Gastrocnemius medialis (tissue), 4 donors: ENCODE measurements at regions not wholly inside any gene's neighbourhood (a gene's known extent, or its start where the extent isn't known, plus 50 kb on each side); places are given as distances from the start of the nearest gene placed in this dataset.

Experiments used
- CTCF ChIP-seq, 5 experiments: fragments of 450-650 bp in 3 of 5; fragments of 200-600 bp in 2 of 5; sonication (generic) in 2 of 5; IDR thresholded peaks in 4 of 5; conservative IDR thresholded peaks in 1 of 5; 1 replicate in 4 of 5; 2 replicates in 1 of 5; pipeline ENCODE4 v1.5.1; 2016 to 2019; ENCODE audit warnings: antibody characterized with exemption in 5 of 5, mild to moderate bottlenecking in 3 of 5, moderate library complexity in 3 of 5
- POLR2A ChIP-seq, 2 donors: fragments of 450-650 bp; IDR thresholded peaks; one replicate each; pipeline ENCODE4 v1.6.1; 2017; ENCODE audit warnings: antibody characterized with exemption in 2 of 2, mild to moderate bottlenecking in 2 of 2, moderate library complexity in 2 of 2

GRCh38 chr2:217415316-217415715 lies 555.5 kb upstream of the TNP1 start:
- TF ChIP-seq CTCF (IDR thresholded peaks at IDR 0.05 in 4 of 5, conservative IDR thresholded peaks at IDR 0.05 in 1 of 5) (no peak), POLR2A (IDR thresholded peaks at IDR 0.05) (no peak)
